Skin of body (tissue), 1 donor: ENCODE measurements at regions not wholly inside any gene's neighbourhood (a gene's known extent, or its start where the extent isn't known, plus 50 kb on each side); places are given as distances from the start of the nearest gene placed in this dataset.

Experiments
- DNase-seq: peaks from one replicate; lab custom pipeline; 2025; lab: John Stamatoyannopoulos, UW

GRCh38 chr14:87323191-87323590 lies 669.8 kb downstream of the GALC start:
- DNase-seq: no peak

GRCh38 chr14:87321548-87321947 lies 671.4 kb downstream of the GALC start:
- DNase-seq: no peak

GRCh38 chr14:87312894-87313205 lies 680.1 kb downstream of the GALC start:
- DNase-seq: no peak

GRCh38 chr14:87312169-87312893 lies 680.7 kb downstream of the GALC start:
- DNase-seq: no peak

GRCh38 chr14:87309557-87309956 lies 683.4 kb downstream of the GALC start:
- DNase-seq: no peak

- DNase-seq: no peak
Measured at GRCh38 chr14:87306409-87307168, 686.4 kb downstream of the GALC start.

- DNase-seq: no peak
Measured at GRCh38 chr14:87305345-87305744, 687.6 kb downstream of the GALC start.

- DNase-seq: no peak
Measured at GRCh38 chr14:87304404-87304803, 688.6 kb downstream of the GALC start.

GRCh38 chr14:87286826-87287225 lies 706.2 kb downstream of the GALC start:
- DNase-seq: no peak

- no peak for DNase-seq
Measured at GRCh38 chr14:87286191-87286590, 706.8 kb downstream of the GALC start.

GRCh38 chr14:87285506-87285905 lies 707.5 kb downstream of the GALC start:
- DNase-seq: no peak

GRCh38 chr14:87283547-87283946 lies 709.4 kb downstream of the GALC start:
- DNase-seq: no peak

- no peak for DNase-seq
Measured at GRCh38 chr14:87282266-87282665, 710.7 kb downstream of the GALC start.

GRCh38 chr14:87278415-87278814 lies 714.6 kb downstream of the GALC start:
- no peak for DNase-seq

- peak; percentile 0 for DNase-seq
Measured at GRCh38 chr14:87271331-87271730, 721.7 kb downstream of the GALC start.

GRCh38 chr14:87268997-87269396 lies 724.0 kb downstream of the GALC start:
- no peak for DNase-seq

GRCh38 chr14:87264796-87265195 lies 728.2 kb downstream of the GALC start:
- DNase-seq: no peak

- no peak for DNase-seq
Measured at GRCh38 chr14:87264272-87264785, 728.7 kb downstream of the GALC start.

- no peak for DNase-seq
Measured at GRCh38 chr14:87261621-87262020, 731.4 kb downstream of the GALC start.

- no peak for DNase-seq
Measured at GRCh38 chr14:87260460-87260859, 732.5 kb downstream of the GALC start.

- no peak for DNase-seq
Measured at GRCh38 chr14:87257421-87257820, 735.6 kb downstream of the GALC start.

GRCh38 chr14:87255058-87255457 lies 737.9 kb downstream of the GALC start:
- DNase-seq: no peak

- no peak for DNase-seq
Measured at GRCh38 chr14:87254331-87254874, 738.6 kb downstream of the GALC start.
